GM19397 (cell line): ENCODE measurements at regions not wholly inside any gene's neighbourhood (a gene's known extent, or its start where the extent isn't known, plus 50 kb on each side); places are given as distances from the start of the nearest gene placed in this dataset.

ENCODE experiments used
- ATAC-seq: cut with Tn5 transposase; IDR thresholded peaks from one replicate; pipeline ENCODE4 v1.9.1; 2021; ENCODE audit warnings: mild to moderate bottlenecking, moderate library complexity; ENCODE audit not compliant: unreplicated experiment

DNA sequence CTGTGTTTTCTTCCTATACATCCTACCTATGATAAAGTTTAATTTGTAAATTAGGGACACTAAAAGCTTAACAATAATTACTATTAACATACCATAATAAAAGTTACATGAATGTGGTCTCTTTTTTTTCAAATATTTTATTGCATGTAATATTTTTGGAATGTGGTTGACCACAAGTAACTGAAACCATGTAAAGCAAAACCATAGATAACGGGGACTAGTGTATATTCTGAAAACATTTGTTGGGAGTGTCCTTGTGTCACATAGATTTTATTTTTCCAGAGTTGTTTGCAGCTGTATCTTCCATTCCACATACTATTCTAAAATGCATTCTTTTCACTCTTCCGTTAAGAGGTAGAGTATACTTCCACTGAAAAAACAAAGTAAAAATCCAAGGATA lies 200.4 kb downstream of the KIF18A start:
- ATAC-seq, result no peak

DNA sequence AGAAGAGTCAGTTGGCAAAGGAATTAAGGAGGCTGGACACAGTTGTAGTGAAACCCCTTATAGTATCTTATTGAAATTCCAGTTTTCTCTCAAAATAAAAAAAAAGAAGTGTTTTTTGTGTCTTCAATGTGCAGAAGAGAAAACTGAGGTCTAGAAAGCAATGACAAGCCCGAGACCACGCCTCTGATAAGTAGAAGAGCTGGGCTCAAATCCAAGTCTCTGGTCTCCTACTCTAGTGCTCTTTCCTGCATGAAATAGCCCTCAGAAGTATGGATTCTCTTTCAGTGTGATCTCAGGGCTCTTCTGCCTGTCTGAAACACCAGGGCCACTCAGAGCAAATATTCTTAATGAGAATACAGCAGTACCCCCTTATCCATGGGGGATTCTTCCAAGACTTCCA lies 200.9 kb downstream of the KIF18A start:
- ATAC-seq, result no peak

DNA sequence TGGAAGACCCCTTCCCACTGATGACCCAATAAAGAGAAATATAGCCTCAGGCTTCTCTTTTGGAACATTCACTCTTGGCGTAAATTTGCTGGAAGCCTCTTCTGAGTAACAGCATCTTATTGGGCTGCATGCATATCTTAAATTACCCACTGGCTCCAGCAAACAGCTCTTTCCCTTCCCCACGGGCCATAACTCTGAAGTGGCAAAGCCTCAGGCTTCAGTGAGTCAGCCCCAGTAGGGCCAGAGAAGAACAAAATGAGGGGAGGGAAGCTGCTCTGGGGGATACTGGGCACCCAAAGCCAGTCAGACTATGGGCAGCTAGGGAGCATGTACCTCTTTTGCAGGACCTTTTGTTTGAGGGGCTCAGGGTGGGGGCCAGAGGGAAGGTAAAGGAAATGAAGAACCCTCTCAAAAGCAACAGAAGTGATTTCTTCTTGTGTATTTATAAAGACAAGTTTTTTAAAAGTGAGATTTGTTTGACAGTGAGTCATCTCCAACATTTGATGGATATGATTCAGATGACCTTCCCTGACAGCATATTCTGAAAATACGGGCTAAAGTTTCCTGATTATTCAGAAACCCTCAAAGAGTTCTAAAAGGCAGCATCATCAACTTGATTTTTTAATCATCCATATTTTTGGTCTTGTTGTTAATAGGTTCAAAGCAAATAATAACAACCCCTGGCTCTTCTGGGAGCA lies 203.4 kb downstream of the KIF18A start:
- ATAC-seq, result no peak

DNA sequence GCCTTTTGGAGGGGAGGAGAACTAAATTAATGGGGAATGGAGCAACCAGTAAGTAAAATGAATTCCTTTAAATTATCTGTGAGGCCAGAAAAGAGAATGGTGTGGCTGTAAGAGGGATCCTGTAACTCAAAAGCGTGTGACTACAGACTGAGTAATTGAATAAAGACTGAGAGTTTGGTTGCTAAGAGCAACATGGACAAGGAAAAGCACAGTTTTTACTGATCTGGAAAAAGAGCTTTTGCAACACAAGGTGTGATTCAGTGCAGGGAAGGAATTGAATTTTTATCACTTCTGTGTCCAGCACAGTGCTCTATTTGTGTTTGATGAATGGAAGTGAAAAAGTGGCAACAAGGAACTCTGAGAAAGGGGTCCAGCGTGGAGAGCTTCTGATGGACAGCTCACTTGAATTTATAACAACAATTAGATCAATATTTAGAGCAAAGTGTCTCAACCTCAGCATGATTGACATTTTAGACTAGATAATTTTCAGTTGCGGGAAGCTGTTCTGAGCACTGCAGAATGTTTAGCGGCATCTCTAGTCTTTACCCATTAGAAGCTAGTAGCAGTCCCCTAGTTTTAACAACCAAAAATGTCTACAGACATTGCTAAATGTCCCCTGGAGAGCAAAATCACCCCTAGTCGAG lies 202.8 kb upstream of the BDNF start:
- ATAC-seq, result no peak

DNA sequence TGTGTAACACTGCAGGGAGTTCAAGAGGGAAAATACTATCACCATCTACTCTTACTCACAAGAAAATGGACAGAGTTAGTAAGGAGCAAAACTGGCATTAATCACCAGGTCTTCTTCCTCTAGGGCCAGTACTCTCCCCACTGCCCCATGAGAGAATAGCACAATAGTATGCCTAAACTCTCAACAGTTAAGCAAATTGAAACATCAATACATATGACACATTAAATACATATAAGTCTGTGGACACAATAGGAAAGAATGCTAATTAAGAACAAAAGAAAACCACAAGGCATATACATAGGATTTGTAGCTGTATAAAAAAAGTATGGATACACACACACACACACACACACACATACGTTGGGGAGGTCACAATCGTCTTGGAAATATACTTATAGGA lies 197.9 kb upstream of the BDNF start:
- no peak for ATAC-seq

DNA sequence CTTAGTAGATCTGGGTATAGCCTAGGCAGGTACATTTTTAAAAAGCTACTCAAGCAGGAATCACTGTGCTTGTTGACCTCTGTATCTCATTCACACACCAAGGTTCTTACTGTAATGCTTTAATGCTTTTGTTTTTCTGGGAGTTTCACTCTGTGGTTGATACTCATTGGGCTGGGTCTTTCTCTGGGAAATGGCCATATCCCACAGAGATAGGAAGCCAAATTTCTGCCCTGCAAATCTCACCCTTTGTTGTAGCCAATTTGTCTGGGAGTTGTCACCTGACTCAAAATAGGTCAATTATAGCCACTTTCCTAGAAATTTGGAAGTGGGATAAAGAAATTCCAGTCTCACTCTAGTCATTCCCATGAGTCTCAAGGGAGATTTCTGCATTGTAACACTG lies 195.8 kb upstream of the BDNF start:
- no peak for ATAC-seq

DNA sequence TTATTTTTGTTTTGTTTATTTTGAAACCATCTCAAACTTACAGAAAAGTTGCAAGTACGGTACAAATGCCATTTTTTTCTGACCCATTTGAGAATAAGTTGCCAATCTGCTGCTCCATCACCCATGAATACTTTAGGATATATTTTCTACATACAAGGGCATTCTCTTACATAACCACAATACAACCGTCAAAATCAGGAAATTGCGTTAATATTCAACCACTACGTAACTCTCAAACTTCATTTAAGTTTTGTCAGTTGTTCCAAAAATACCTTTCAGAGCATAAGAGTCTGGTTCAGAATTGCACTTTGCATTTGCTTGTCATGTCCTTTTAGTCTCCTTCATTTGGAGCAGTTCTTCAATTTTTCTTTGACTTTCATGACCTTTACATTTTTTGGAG lies 194.3 kb upstream of the BDNF start:
- ATAC-seq, result no peak

DNA sequence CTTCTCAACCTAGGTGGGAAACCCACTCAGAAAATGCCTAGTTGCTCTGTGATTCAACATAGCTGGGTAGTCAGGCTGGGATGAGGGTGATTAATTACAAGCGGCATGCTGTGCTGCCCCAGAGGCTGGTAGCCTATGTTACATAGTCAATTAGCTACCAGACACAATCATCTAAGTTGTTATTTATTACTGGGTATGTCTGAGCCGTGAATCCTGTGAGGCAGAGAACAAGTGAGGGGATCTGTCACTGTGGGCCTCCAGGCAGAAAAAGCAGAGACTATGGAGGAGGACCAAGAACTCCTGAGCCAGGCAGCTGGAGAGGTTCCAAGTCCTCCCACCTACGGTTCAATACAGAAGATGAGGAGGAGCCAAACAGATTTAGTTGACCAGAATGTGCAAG lies 186.6 kb upstream of the BDNF start:
- ATAC-seq, result no peak

DNA sequence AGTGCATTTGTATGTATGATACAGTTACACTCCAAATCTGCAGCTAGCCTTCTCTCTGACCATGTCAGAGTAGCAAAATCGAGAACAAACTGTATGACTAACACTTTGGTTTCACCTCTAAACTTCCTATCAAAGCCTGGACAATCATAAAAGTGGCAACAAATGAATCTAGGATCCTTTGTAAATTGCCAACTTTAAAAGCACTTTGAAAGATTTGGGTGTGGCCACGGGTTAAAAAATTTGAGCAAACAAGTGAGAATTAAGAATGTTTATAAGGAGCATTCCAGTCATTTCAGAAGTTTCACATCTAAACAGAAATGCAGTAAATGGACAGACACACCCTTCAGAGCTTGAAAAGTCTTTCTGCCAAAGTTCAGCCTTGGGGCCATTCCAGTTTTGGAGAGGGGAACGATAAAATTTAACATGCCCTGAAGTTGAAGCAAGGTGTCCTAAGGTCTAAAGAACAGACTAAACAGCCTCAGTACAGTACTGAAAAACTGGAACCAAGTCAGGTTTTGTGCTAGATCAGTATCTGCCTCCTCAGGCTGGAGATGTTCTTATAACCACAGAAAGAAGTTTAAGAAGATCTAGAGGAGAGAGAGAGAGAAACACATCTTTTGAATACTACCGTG lies 181.9 kb upstream of the BDNF start:
- ATAC-seq, result no peak

DNA sequence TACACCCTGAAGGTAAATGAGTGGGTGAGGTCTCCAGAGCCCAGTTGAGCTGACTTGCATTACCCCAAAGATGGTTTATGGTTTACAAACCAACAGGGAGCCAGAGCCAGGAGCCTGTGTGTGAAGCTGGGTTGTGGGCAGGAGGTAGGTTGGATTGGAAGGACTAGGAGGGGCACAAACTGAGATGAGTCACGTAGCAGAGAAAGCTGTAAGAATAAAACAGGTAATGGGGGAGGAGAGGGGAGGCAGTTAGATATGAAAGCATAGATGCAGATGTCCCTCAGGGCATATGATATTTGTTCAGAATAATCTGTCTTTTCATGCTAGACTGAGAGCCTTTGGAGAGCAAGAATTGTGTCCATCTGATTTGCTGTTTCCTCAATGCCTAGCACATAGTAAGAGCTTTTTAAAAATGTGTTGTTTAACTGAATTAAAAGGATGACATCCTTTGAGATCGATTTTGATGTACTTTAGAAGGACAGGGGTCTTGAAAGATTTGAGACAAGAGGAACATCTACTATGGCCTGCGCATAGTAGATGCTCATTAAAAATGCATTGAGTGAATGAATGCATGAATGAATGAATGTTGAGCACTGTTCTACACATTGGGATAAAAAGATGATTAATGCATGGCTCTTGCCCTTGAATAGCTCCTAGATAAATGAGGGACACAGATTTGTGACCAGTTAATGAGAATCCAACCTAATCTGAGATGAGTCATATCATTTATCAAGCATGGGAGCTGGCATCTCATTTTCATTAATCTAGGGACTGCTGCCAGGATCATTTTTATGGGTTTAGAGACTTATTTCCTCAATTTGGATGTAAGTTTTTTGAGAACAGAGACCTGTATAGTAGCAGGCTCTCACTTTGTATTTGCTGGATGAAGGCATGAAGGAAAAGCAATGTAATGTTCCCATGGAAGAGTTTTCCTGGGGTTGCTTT lies 175.8 kb upstream of the BDNF start:
- no peak for ATAC-seq

DNA sequence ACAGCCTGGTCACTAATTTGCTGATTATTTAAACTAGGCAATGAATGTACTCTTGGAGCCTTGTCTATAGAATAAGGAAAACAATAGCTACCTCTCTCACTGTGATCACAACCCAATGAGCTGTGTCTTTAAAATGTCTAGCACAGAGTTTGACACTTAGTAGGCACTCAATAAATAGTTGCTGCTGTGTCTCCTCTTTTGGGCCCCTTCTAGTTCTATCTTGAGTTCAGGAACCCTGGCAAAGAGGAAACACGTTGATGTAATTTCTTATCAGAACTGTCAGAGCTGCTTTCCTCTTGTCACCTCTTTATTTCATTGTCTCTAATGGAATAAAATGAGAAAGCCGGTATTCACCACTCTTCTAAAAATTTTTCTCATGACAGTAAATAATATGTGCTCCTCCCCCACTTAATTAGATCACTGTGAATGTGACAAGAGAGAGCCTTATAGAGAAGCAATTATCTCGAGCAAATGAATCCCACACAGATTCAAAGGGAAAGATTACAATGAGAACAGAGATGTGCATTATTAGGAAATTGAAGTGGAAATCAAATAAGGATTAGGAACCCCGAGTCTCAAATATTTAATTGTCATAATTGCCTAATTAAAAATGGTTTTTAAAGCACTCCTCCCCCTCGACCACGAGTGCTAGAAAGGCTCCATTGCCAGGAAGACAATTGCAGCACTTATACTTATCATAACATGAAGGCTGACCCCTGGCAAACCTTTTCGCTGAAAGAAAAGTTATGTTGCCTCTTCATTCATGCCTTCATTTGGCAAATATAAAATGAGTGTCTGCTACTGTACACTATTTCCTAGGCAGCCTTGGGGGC lies 175.0 kb upstream of the BDNF start:
- ATAC-seq, result no peak

DNA sequence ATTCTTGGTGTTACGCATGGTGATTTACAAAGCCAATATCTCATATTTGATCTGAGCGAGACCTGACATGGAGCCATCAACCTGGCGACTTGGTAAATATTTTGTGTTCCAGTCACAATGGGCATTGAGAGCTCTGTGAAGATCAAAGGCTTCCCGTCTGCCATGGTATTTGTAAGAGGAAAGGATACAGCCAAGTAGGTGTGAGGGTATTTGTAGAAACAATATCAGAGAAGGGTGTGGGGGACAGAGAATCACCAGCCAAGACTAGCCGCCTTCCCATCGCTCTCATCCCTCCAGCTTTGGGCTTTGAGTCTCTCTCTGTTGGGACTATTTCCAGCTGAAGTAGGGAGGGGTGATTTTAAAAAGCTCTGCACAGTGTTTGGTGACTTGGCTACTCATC lies 173.4 kb upstream of the BDNF start:
- no peak for ATAC-seq

DNA sequence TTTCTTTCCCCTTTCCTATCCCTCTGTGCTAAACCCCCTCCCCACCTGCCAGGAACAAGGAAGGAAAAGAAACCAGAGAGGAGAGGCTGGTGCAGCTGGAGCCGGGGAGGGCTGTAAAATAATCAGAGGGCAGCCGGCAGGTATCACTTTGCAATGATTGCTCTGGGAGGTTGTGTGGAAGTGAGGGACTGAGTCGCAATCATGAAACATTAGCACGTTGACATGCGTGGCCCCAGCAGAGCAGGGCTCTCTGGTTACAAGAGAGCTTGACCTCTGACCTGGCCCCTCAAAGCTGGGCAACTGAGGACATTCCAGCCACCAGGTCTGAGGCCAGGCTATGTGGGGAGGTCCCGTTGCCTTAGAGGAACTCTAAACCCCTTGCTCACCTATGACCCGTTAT lies 170.8 kb upstream of the BDNF start:
- ATAC-seq, result no peak

DNA sequence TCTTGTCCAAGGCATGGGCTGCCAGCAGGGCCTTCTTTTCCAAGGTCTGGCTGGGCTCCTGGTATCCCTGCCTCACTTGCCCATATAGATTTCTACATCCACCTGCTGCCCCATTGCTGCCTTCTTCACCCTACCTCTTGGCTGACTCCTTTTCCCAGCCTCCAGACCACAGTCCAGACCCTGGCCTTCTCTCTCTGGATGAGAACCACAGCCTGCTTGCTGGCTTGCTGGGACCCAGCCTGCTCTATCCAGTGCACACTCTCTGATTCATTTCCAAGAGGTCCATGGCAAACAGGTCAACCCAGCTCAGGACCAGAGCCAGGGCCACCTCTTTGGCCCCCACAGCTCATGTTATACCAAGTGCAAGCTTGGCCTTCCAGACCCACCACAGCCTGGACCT lies 169.4 kb upstream of the BDNF start:
- ATAC-seq, result no peak

DNA sequence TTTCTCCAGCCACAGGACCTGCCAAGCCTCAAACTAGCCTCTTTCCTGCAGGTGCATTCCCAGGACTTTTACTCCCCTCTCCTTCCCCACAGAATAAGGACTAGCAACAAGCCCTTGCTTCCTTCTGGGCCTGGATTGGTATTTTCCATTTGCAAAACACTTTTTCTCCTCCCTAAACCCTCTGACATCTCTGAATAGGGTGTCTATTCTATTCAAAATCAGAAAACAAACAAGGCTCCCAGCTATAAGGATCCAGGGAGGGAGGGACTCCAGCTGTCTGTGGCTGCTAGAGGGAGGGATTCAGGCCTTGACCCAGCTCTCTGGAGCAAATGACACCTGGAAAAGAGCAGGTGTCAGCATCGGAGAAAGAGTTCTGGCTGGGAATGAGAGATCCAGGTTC lies 168.5 kb upstream of the BDNF start:
- ATAC-seq, result no peak

DNA sequence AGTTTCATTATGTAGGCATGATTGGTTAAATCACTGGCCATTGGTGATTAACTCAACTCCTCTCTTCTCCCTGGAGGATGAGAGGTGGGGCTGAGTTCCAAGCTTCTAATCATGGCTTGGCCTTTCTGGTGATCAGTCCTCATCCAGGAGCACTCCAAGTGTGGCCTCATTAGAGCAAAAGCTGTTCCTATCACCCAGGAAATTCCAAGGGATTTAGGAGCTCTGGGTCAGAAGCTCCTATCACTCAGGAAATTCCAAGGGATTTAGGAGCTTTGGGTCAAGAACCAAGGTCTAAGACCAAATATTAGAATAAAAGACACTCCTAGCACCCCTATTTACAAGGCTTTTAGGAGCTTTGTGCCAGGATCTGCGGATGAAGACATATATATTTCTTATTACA lies 168.0 kb upstream of the BDNF start:
- ATAC-seq, result no peak

DNA sequence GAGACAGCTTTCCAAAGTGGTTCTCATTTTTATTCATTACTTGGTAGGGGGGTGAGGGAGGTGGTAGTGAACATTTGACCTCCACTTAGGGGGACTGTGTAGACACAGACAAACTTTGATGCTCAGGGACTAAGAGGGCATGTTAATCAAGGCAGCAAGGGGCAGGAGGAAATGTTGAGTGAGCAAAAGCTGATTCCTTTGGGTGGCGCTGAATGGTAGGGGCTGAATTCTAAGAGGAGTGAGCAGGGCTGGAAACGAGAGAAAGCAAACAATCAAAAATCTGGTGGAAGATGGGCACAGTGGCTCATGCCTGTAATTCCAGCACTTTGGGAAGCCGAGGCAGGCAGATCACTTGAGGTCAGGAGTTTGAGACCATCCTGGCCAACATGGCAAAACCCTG lies 164.8 kb upstream of the BDNF start:
- ATAC-seq, result no peak

DNA sequence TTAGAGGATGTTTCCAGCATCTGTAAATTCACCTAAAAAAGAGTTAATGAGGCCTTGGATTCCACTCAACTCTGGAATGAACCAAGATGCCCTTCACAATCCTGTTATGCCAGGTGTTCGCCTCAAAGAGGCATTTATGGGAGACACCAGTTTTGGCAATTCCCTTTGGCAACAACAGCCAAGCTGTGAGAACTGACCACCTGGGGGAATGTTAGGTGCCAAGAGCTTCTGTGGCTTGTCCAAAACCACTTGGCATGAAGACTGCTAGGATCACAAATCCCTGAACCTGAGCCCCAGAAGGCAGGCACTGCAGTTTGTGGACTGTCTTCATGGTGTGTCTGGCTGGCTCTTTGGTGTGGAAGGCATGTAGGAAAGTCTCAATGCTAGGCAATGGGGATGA lies 164.4 kb upstream of the BDNF start:
- no peak for ATAC-seq

DNA sequence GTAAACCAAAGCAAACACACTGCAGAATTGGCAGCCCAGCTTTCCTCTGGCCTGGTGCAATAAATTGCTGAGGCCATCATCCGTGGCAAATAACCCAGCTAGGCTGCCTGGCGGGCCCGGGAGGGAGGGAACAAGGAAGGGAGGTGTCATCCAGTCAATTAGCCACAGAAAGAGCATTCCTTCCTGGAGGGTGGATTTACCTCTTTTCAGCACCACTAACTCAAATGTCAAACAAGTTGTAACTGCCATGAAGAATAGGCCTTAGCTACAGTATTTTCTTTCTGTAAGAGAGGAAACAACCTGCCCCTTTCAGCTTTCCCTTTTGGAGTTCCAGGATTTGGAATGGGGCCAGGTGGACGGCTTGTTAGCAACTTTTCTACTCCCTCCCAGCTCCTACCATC lies 163.8 kb upstream of the BDNF start:
- no peak for ATAC-seq

DNA sequence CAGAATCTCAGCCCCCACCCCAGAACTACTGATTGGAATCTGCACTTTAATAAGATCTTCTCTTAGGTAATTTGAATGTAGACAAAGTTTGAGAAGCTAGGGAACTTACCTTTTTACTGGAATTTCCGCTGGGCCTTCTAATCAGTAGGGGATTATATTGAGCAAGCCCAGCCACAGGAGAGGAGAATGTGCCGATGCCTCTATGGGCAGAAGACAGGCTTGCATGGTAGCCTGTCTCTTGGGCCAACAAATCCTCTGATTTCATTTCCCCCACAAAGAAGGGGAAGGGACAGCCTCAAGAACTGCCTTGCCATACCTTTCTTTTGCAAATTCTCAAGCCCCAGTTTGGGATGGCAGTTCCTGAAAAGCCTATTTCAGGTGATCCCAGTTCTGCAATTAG lies 163.4 kb upstream of the BDNF start:
- ATAC-seq, result no peak
